IPS-NIHi11 (cell line): ENCODE measurements at regions not wholly inside any gene's neighbourhood (a gene's known extent, or its start where the extent isn't known, plus 50 kb on each side); places are given as distances from the start of the nearest gene placed in this dataset.
"Not testable (repeated sequence)": the region's sequence is repeated elsewhere in the genome, so short reads cannot be mapped to it uniquely, and the experiment has no call there.

ENCODE experiments used
- DNase-seq: peaks from one replicate; pipeline ENCODE4 v3.0.0; 2012; ENCODE audit warnings: mixed read lengths, low spot score

DNA sequence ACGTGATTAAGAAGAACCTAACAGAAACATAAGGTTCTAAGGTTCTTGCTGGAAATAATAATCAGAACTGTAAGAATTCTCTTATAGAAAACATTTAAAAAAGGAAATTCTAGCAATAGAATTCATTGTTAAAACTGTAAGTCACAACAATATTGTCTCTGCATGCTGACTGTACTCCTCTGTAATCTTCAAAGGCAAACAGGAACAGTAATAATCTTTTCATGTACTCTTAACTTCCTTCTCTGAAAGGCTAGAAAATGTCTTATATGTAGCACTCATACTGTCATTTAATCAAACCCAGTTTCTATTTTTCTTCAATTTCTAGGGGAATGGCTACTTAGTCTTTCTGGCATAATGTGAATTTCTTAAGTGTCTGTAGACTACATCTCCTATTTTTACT lies 103.5 kb upstream of the AGAP9 start:
- DNase-seq: not testable (repeated sequence)

- DNase-seq: not testable (repeated sequence)
Measured at GRCh38 chr10:47622719-47623118, 99.3 kb upstream of the AGAP9 start.

GRCh38 chr10:47619300-47620012 lies 96.0 kb upstream of the AGAP9 start:
- not testable (repeated sequence) for DNase-seq

GRCh38 chr10:47609311-47609710 lies 85.9 kb upstream of the AGAP9 start:
- DNase-seq: not testable (repeated sequence)

GRCh38 chr10:47605791-47606773 lies 82.6 kb upstream of the AGAP9 start:
- DNase-seq: not testable (repeated sequence)

DNA sequence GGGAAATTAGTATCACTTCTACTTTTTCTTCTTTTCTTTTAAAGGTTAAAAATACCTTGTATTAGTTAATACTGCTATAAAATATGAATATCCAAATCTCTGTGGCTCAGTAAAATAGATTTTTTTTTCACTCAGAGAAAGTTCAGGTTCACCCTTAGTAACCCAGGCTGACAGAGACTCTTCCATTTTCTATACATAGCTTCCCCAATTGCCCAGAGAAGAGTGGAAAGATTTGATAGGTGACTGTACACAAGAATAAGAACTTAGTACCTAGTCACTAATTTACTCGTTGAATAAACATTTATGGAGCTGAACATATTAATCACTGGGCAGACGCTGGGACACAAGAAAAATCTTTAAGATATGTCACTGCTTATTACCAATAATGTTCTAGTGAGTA lies 77.2 kb upstream of the AGAP9 start:
- not testable (repeated sequence) for DNase-seq

- not testable (repeated sequence) for DNase-seq
Measured at GRCh38 chr10:47600127-47600526, 76.7 kb upstream of the AGAP9 start.

- peak; percentile 1 for DNase-seq
Measured at GRCh38 chr10:47599657-47600056, 76.2 kb upstream of the AGAP9 start.

DNA sequence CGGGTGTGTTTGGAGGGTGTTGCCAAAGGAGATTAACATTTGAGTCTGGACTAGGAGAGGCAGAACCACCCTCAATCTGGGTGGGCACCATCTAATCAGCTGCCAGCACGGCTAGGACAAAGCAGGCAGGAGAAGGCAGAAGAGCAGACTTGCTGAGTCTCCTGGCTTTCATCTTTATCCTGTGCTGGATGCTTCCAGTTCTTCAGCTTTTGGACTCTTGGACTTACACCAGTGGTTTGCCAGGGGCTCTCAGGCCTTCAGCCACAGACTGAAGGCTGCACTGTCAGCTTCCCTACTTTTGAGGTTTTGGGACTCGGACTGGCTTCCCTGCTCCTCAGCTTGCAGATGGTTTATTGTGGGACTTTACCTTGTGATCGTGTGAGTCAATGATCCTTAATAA lies 70.4 kb upstream of the AGAP9 start:
- not testable (repeated sequence) for DNase-seq

DNA sequence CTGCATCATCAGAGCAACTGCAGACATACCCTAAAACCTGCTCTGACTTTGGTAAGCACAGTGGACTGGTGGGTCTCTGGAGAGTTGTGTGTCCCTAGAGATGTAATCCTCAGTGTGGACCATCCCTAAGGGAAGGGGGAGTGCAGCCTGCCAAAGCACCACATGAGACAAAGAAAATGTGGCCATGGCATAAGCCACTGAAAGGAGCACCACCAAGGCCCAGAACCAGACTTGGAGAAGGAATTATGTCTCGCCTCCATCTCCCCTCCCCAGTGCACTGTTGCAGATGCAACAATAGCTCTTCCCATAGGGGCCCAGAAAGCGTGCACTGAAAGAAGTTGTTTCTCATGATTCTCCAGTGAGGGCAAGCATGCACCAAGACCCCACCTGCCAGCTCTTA lies 69.7 kb upstream of the AGAP9 start:
- DNase-seq: not testable (repeated sequence)

DNA sequence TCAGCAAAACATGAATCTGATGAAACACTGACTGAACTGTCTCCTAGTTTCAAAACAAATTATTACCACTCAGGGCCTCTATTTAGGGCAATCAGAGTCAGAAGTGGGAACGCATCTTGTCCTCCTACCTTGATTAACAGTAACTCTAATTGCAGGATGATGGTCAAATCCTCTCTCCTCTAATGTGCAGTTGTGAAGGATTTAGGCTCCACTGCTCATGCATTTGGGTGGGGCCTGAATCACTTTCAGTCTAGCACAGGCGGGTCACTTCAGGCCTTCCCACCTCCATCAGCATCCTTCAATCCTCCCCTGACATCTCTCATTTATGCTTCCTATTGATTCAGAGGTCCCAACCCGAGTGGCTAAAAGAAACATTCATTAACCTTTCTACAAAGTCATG lies 67.5 kb upstream of the AGAP9 start:
- not testable (repeated sequence) for DNase-seq

- DNase-seq: not testable (repeated sequence)
Measured at GRCh38 chr10:47590534-47590933, 67.1 kb upstream of the AGAP9 start.

DNA sequence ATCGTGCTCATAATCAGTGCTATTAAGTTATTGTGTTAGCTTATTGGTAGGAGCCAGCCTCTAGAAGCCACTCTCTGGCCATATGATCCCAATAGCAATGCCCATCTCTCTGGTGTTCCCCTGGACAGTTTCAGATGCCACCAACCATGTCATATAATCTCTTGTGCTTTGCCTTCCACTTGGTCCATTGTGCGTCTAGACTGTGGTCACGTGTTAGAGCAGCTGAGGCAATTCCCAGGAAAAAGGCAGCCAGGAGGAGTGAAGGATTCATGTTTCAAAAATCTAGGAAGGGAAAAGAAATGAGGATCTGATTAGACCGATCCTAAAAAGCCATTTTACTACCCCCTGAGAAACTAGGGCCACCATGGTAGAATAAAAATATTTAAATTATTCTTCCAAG lies 58.6 kb upstream of the AGAP9 start:
- DNase-seq: not testable (repeated sequence)

- DNase-seq: not testable (repeated sequence)
Measured at GRCh38 chr10:47580063-47580462, 56.6 kb upstream of the AGAP9 start.

DNA sequence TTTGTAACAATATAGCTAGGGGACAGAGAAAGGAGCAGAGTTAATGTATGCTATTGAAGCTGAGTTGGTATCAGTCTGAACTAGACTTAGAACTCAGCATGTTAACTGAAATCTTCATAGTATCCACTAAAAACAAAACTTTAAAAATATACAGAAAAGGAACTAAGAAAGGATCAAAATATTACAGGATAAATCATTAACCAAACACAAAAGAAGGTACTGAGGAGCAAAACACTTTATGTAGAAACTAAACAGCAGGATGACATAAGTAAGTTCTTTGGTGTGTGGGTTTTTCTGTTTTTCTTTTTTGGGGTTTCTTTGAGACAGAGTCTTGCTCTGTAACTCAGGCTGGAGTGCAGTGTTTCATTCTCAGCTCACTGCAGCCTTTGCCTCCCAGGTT lies 55.1 kb upstream of the AGAP9 start:
- not testable (repeated sequence) for DNase-seq
